ENCODE measurements at regions not wholly inside any gene's neighbourhood (a gene's known extent, or its start where the extent isn't known, plus 50 kb on each side); places are given as distances from the start of the nearest gene placed in this dataset.

- no peak for TF ChIP-seq EZH2 (IDR thresholded peaks at IDR 0.05; ENCODE audit: insufficient read depth, poor library complexity, severe bottlenecking)
- no peak for TF ChIP-seq EZH2phosphoT487 (IDR thresholded peaks at IDR 0.05; ENCODE audit: insufficient read depth, low read depth)
- Histone ChIP-seq H2AFZ (no peak overlapping the region), H3K4me3 (no peak overlapping the region), H4K20me1 (ENCODE audit: insufficient read depth) (no peaks in the 10 kb centered on the region), H3K36me3 (ENCODE audit: low read depth) (no peaks in the 10 kb centered on the region), H3F3A (ENCODE audit: insufficient read depth) (no peaks in the 10 kb centered on the region), H3K27me3 (replicated peaks; ENCODE audit: insufficient read depth) (no peaks in the 10 kb centered on the region), H3K27ac (no peak overlapping the region), H3K9me2 (ENCODE audit: insufficient read depth) (no peaks in the 10 kb centered on the region), H3K4me1 (ENCODE audit: insufficient read depth) (no peaks in the 10 kb centered on the region), H3K9me3 (ENCODE audit: low read depth) (no peaks in the 10 kb centered on the region), H3K9ac (no peak overlapping the region), H3K4me2 (ENCODE audit: unreplicated experiment) (no peak overlapping the region), H3K79me2 (ENCODE audit: insufficient read depth) (no peaks in the 10 kb centered on the region)
- in situ Hi-C loops (cut with MboI) = no loop called here
- no peak for DNase-seq
- 38 to 45% methylated on average over 9 of the region's 9 CpGs for WGBS, 2 experiments (ENCODE audit: low coverage in 1 of 2, low lambda C conversion rate in 2 of 2, missing lambda C conversion rate in 2 of 2)
These were observed 955.0 kb downstream of the GATA3 start for GRCh38 chr10:9009505-9009904.

GRCh38 chr10:9010093-9010492 is 955.6 kb downstream of the GATA3 start:
- Histone ChIP-seq H3K27ac (no peak overlapping the region), H3K9me3 (ENCODE audit: low read depth) (no peaks in the 10 kb centered on the region), H3K9ac (no peak overlapping the region), H3K9me2 (ENCODE audit: insufficient read depth) (no peaks in the 10 kb centered on the region), H3K4me1 (ENCODE audit: insufficient read depth) (no peaks in the 10 kb centered on the region), H4K20me1 (ENCODE audit: insufficient read depth) (no peaks in the 10 kb centered on the region), H3K79me2 (ENCODE audit: insufficient read depth) (no peaks in the 10 kb centered on the region), H2AFZ (no peak overlapping the region), H3K36me3 (ENCODE audit: low read depth) (no peaks in the 10 kb centered on the region), H3K27me3 (replicated peaks; ENCODE audit: insufficient read depth) (no peaks in the 10 kb centered on the region), H3F3A (ENCODE audit: insufficient read depth) (no peaks in the 10 kb centered on the region), H3K4me3 (no peak overlapping the region), H3K4me2 (ENCODE audit: unreplicated experiment) (no peak overlapping the region)
- in situ Hi-C loops (cut with MboI) = no loop called here
- TF ChIP-seq EZH2phosphoT487 (IDR thresholded peaks at IDR 0.05; ENCODE audit: insufficient read depth, low read depth) = no peak
- TF ChIP-seq EZH2 (IDR thresholded peaks at IDR 0.05; ENCODE audit: insufficient read depth, poor library complexity, severe bottlenecking) = no peak
- 2 to 7% methylated on average over 1 of the region's 1 CpG for WGBS, 2 experiments (ENCODE audit: low coverage in 1 of 2, low lambda C conversion rate in 2 of 2, missing lambda C conversion rate in 2 of 2)
- DNase-seq = no peak

GRCh38 chr10:9010931-9011670 is 956.6 kb downstream of the GATA3 start:
- no peak for TF ChIP-seq EZH2phosphoT487 (IDR thresholded peaks at IDR 0.05; ENCODE audit: insufficient read depth, low read depth)
- no peak for TF ChIP-seq EZH2 (IDR thresholded peaks at IDR 0.05; ENCODE audit: insufficient read depth, poor library complexity, severe bottlenecking)
- H3K9me3 ChIP-seq (ENCODE audit: low read depth) = no peaks in the 10 kb centered on the region

GRCh38 chr10:9012312-9012711 is 957.8 kb downstream of the GATA3 start:
- in situ Hi-C loops (cut with MboI) = no loop called here
- no peaks in the 10 kb centered on the region for H3K4me1 ChIP-seq (ENCODE audit: insufficient read depth)
- H3K79me2 ChIP-seq (ENCODE audit: insufficient read depth) = no peaks in the 10 kb centered on the region
- peak; percentile 7 for DNase-seq
- H3K4me2 ChIP-seq (ENCODE audit: unreplicated experiment) = no peak overlapping the region
- H3K9me3 ChIP-seq (ENCODE audit: low read depth) = no peaks in the 10 kb centered on the region
- no peak for TF ChIP-seq EZH2phosphoT487 (IDR thresholded peaks at IDR 0.05; ENCODE audit: insufficient read depth, low read depth)
- TF ChIP-seq EZH2 (IDR thresholded peaks at IDR 0.05; ENCODE audit: insufficient read depth, poor library complexity, severe bottlenecking) = no peak
- H3K36me3 ChIP-seq (ENCODE audit: low read depth) = no peaks in the 10 kb centered on the region
- H3K4me3 ChIP-seq = no peak overlapping the region
- H2AFZ ChIP-seq = no peak overlapping the region
- H3K9me2 ChIP-seq (ENCODE audit: insufficient read depth) = no peaks in the 10 kb centered on the region
- H3F3A ChIP-seq (ENCODE audit: insufficient read depth) = no peaks in the 10 kb centered on the region
- WGBS, 2 experiments (ENCODE audit: low coverage in 1 of 2, low lambda C conversion rate in 2 of 2, missing lambda C conversion rate in 2 of 2) = 0% methylated on average over 1 of the region's 1 CpG
- H3K27me3 ChIP-seq (replicated peaks; ENCODE audit: insufficient read depth) = no peaks in the 10 kb centered on the region
- H3K9ac ChIP-seq = no peak overlapping the region
- no peak overlapping the region for H3K27ac ChIP-seq
- no peaks in the 10 kb centered on the region for H4K20me1 ChIP-seq (ENCODE audit: insufficient read depth)

More at GRCh38 chr10:9010931-9011670, 956.6 kb downstream of the GATA3 start:
- no peak overlapping the region for H3K27ac ChIP-seq
- H4K20me1 ChIP-seq (ENCODE audit: insufficient read depth) = no peaks in the 10 kb centered on the region
- H2AFZ ChIP-seq = no peak overlapping the region
- H3K27me3 ChIP-seq (replicated peaks; ENCODE audit: insufficient read depth) = no peaks in the 10 kb centered on the region
- H3K9me2 ChIP-seq (ENCODE audit: insufficient read depth) = no peaks in the 10 kb centered on the region
- no peaks in the 10 kb centered on the region for H3K36me3 ChIP-seq (ENCODE audit: low read depth)
- DNase-seq = no peak
- H3K4me3 ChIP-seq = no peak overlapping the region
- WGBS, 2 experiments (ENCODE audit: low coverage in 1 of 2, low lambda C conversion rate in 2 of 2, missing lambda C conversion rate in 2 of 2) = 21 to 28% methylated on average over 5 of the region's 5 CpGs
- no peak overlapping the region for H3K9ac ChIP-seq
- no peaks in the 10 kb centered on the region for H3F3A ChIP-seq (ENCODE audit: insufficient read depth)
- no peak overlapping the region for H3K4me2 ChIP-seq (ENCODE audit: unreplicated experiment)
- in situ Hi-C loops (cut with MboI) = no loop called here
- H3K79me2 ChIP-seq (ENCODE audit: insufficient read depth) = no peaks in the 10 kb centered on the region
- no peaks in the 10 kb centered on the region for H3K4me1 ChIP-seq (ENCODE audit: insufficient read depth)
